Heart right ventricle (tissue), 16 donors: ENCODE measurements at regions not wholly inside any gene's neighbourhood (a gene's known extent, or its start where the extent isn't known, plus 50 kb on each side); places are given as distances from the start of the nearest gene placed in this dataset.

Experiments
- ATAC-seq, 8 donors: fragments of 200-7000 bp; cut with Tn5 transposase; one replicate each; pipeline ENCODE4 v1.9.1; 2020; ENCODE audit warnings: mild to moderate bottlenecking in 8 of 8, moderate library complexity in 8 of 8, moderate number of reproducible peaks in 1 of 8
- DNase-seq, 2 donors: peaks; one replicate each; pipeline ENCODE4 v3.0.0-alpha.2; 2020
- H3K27ac ChIP-seq, 10 donors: fragments of 200-600 bp; sonication (generic) in 2 of 10; one replicate each; pipeline versions ENCODE4 v1.5.0 to v1.8.0; 2020 to 2022; ENCODE audit warnings: mild to moderate bottlenecking in 3 of 10
- H3K27me3 ChIP-seq, 7 donors: fragments of 200-600 bp; one replicate each; pipeline ENCODE4 v1.8.0; 2021 to 2022; ENCODE audit warnings: mild to moderate bottlenecking in 2 of 7
- H3K36me3 ChIP-seq, 9 donors: fragments of 200-600 bp; sonication (generic) in 1 of 9; one replicate each; pipeline versions ENCODE4 v1.5.0 to v1.8.0; 2020 to 2022; ENCODE audit warnings: mild to moderate bottlenecking in 2 of 9
- H3K4me1 ChIP-seq, 9 donors: fragments of 200-600 bp; sonication (generic) in 1 of 9; one replicate each; pipeline versions ENCODE4 v1.5.0 to v1.8.0; 2020 to 2022; ENCODE audit warnings: mild to moderate bottlenecking in 4 of 9
- H3K4me3 ChIP-seq, 10 donors: fragments of 200-600 bp; sonication (generic) in 2 of 10; one replicate each; pipeline versions ENCODE4 v1.5.0 to v1.8.0; 2020 to 2022; ENCODE audit warnings: mild to moderate bottlenecking in 7 of 10, moderate library complexity in 2 of 10
- H3K9me3 ChIP-seq, 11 donors: fragments of 200-600 bp in 10 of 11; sonication (generic) in 2 of 11; one replicate each; pipeline versions ENCODE4 v1.5.0 to v1.8.0; 2013 to 2022; ENCODE audit warnings: mild to moderate bottlenecking in 2 of 11, control low read depth in 1 of 11, moderate library complexity in 1 of 11
- WGBS, 2 donors: extraction: QIAGEN DNeasy Blood & Tissue Kit; methylation state at CpG; one replicate each; pipeline ENCODE4 v1.1.7; 2013; ENCODE audit warnings: inconsistent platforms in 1 of 2; 5-methylcytosine and 5-hydroxymethylcytosine counted together
- intact Hi-C, 10 donors: fragments of 100-400 bp; cut with DNase I; formaldehyde crosslinking; loops; one replicate each; pipeline versions ENCODE4 v1.11.1 to v1.14.2; 2022
- TF ChIP-seq, protein P1 (sequence below), 9 donors: fragments of 200-600 bp; sonication (generic) in 2 of 9; IDR thresholded peaks; one replicate each; pipeline versions ENCODE4 v1.5.0 to v1.8.0; 2021 to 2022; ENCODE audit warnings: antibody characterized with exemption in 9 of 9, mild to moderate bottlenecking in 5 of 9, moderate library complexity in 1 of 9
- donor health status: Arrhythmogenic right ventricular cardiomyopathy.
- donor health status: ischemic (EF 13 %, LVEDD 7.1; RV severe dilation, severe dysfunction).
- donor health status: healthy with polysubstance abuse.
- donor health status: DM: no; HTN: yes; CAD: no.
- donor health status: DM: no; HTN: no; CAD: no.
- donor health status: ischemic (EF 25% LVEDD 6.9; RV normal size, moderate dysfunction).
- donor health status: ischemic (EF 25% LVEDD 5.7; RV mildly dilated, moderate dysfunction).
- donor health status: healthy.
- donor health status: DM: yes; HTN: yes; CAD: no.
- donor health status: Ischemic cardiomyopathy.
- donor health status: ischemic (EF 35%, LVEDD 5.7; RV mildly dilated, moderate dysfunction).
- donor health status: nonischemic (EF 11% LVEDD 7.7; RV severe dilation, severe dysfunction).
- donor health status: DM: yes; HTN: yes; CAD: no.
- donor health status: PGD.
- donor health status: ischemic (EF 29% LVEDD 5.4; RV normal size, mild dysfunction).
- donor health status: nonischemic (EF 23%, LVEDD 6.1; RV moderate dilation, normal function).

DNA sequence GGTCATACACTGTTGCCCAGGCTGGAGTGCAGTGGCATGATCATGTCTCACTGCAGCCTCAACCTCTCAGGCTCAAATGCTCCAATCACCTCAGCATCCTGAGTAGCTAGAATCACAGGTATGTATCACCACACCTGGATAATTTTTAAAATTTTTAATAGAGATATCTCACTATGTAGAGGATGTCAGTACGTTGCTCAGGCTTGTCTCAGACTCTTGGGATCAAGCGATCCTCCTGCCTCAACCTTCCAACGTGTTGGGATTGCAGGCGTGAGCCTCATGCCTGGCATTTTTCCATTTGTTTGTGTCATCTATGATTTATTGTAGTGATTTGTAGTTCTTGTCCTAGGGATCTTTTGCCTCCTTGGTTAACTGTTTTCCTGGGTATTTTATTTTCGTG is 985.2 kb upstream of the B3GALT2 start:
- Histone ChIP-seq H3K27me3 (no peaks in the 10 kb centered on the region), H3K27ac (no peak overlapping the region), H3K9me3 (peaks cover 0 to 17% (median 0%) of the 10 kb centered on the region in 11 donors), H3K36me3 (no peaks in the 10 kb centered on the region), H3K4me1 (no peaks in the 10 kb centered on the region), H3K4me3 (no peak overlapping the region)
- TF ChIP-seq, protein P1, sequence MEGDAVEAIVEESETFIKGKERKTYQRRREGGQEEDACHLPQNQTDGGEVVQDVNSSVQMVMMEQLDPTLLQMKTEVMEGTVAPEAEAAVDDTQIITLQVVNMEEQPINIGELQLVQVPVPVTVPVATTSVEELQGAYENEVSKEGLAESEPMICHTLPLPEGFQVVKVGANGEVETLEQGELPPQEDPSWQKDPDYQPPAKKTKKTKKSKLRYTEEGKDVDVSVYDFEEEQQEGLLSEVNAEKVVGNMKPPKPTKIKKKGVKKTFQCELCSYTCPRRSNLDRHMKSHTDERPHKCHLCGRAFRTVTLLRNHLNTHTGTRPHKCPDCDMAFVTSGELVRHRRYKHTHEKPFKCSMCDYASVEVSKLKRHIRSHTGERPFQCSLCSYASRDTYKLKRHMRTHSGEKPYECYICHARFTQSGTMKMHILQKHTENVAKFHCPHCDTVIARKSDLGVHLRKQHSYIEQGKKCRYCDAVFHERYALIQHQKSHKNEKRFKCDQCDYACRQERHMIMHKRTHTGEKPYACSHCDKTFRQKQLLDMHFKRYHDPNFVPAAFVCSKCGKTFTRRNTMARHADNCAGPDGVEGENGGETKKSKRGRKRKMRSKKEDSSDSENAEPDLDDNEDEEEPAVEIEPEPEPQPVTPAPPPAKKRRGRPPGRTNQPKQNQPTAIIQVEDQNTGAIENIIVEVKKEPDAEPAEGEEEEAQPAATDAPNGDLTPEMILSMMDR (IDR thresholded peaks at IDR 0.05): no peak
- WGBS, 2 donors: 84 to 93% methylated on average over 5 of the region's 5 CpGs
- intact Hi-C loops: no loop called here
- no peak for ATAC-seq
- DNase-seq: no peak

DNA sequence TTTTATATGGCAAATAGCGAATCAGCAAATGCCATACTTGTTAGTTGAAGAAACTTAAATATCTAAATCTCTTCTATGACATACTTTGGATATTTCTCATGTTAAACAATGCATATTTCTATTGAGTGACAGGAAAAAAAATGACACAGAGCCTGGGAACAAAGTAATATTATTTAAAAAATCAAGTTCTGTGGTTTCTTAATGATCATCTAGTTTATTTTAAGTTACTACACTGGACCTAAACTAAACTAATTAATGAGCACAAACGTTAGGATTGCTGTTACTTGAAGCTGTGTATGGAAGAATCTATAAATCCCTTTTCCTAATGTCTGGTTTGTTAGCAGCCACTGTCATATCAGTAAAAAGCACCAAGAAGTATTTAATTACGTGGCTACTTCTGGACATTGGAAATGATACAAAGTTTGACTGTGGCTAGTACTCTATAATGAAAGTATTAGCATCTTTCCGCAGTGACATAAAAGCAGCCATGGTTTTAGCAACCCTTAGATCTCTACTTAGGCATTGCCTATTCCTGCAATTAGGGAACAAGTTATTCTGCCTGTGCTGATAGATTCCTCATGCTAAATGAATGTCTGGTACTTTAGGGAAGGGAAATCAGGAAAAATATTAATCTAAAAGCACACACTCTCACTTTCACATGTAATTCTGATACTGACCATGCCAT is 981.7 kb upstream of the B3GALT2 start:
- intact Hi-C loops: no loop called here
- H3K4me3 ChIP-seq: no peak overlapping the region
- WGBS, 2 donors: 68 to 71% methylated on average over 4 of the region's 4 CpGs
- H3K9me3 ChIP-seq: peaks cover 0 to 17% (median 0%) of the 10 kb centered on the region in 11 donors
- H3K27ac ChIP-seq: no peak overlapping the region
- TF ChIP-seq, protein P1 (IDR thresholded peaks at IDR 0.05): no peak
- H3K27me3 ChIP-seq: no peaks in the 10 kb centered on the region
- DNase-seq: no peak
- no peaks in the 10 kb centered on the region for H3K4me1 ChIP-seq
- no peaks in the 10 kb centered on the region for H3K36me3 ChIP-seq
- no peak for ATAC-seq

DNA sequence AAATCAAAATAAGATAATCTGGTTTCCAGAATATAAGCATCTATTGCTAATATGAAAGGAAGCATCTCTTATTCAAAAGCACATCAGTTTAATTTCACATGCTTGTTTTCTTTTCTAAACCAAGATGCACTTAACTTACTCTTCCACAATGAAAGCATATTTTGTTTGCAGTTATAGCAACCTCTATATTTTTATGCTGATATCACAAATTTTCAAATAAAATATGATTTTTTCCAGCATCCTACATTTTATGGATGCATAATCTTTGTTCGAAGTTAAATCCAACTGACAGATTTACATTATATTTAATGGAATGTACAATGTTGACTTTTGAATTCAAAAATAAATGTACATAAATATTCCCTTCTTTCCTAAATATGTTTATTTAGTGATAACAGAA is 978.3 kb upstream of the B3GALT2 start:
- no peak for ATAC-seq
- Histone ChIP-seq H3K4me3 (no peak overlapping the region), H3K36me3 (no peaks in the 10 kb centered on the region), H3K27me3 (no peaks in the 10 kb centered on the region), H3K4me1 (no peaks in the 10 kb centered on the region), H3K27ac (no peak overlapping the region), H3K9me3 (peaks cover 0 to 6% (median 0%) of the 10 kb centered on the region in 11 donors)
- intact Hi-C loops: no loop called here
- WGBS, 2 donors: 73 to 74% methylated on average over 1 of the region's 1 CpG
- TF ChIP-seq, protein P1 (IDR thresholded peaks at IDR 0.05): no peak
- DNase-seq: no peak

DNA sequence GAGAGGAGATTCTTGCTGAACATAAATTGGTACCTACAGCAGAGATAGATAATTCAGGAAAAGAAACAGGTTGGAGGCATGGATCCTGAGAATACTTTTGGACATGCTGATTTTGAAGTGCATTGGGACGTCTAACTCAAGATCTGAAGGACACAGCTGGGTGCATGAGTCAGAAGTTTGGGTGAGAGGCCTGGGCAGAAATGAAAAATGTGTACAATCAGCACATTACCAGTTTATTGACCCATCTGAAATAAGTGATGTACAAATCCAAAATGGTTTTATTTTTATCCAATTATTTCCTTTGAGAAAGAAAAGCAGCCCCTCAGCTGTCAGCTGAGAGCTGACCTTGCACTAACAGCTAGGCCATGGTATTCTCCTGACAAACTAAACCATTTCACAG is 975.2 kb upstream of the B3GALT2 start:
- no peaks in the 10 kb centered on the region for H3K4me1 ChIP-seq
- TF ChIP-seq, protein P1 (IDR thresholded peaks at IDR 0.05): no peak
- DNase-seq: no peak
- no peak overlapping the region for H3K27ac ChIP-seq
- H3K36me3 ChIP-seq: no peaks in the 10 kb centered on the region
- no peak overlapping the region for H3K4me3 ChIP-seq
- H3K27me3 ChIP-seq: no peaks in the 10 kb centered on the region
- 39 to 50% methylated on average over 1 of the region's 1 CpG for WGBS, 2 donors
- intact Hi-C loops: no loop called here
- peaks cover 0 to 22% (median 7%) of the 10 kb centered on the region in 11 donors for H3K9me3 ChIP-seq
- ATAC-seq: no peak
